Lung (tissue), 11 donors: ENCODE measurements at regions not wholly inside any gene's neighbourhood (a gene's known extent, or its start where the extent isn't known, plus 50 kb on each side); places are given as distances from the start of the nearest gene placed in this dataset.

Source experiments
- ATAC-seq: fragments of 200-7000 bp; cut with Tn5 transposase; one replicate; pipeline ENCODE4 v1.9.1; 2020; ENCODE audit warnings: moderate number of reproducible peaks; ENCODE audit not compliant: insufficient read depth, low FRiP score
- DNase-seq, 3 donors: peaks; one replicate each; pipeline ENCODE4 v3.0.0-alpha.2; 2013 to 2017
- H3K27ac ChIP-seq, 2 donors: one replicate each; pipeline ENCODE4 v1.5.1; 2013; ENCODE audit warnings: mild to moderate bottlenecking in 2 of 2, moderate library complexity in 2 of 2, control low read depth in 1 of 2, inconsistent platforms in 1 of 2, low read depth in 1 of 2, low read length in 1 of 2
- H3K27me3 ChIP-seq, 3 donors: one replicate each; pipeline ENCODE4 v1.5.1; 2013; ENCODE audit warnings: low read length in 2 of 3; ENCODE audit not compliant: control insufficient read depth in 3 of 3, insufficient read depth in 3 of 3
- H3K36me3 ChIP-seq, 4 donors: one replicate each; pipeline ENCODE4 v1.5.1; 2013; ENCODE audit warnings: low read length in 4 of 4, mild to moderate bottlenecking in 1 of 4, moderate library complexity in 1 of 4; ENCODE audit not compliant: control insufficient read depth in 4 of 4, insufficient read depth in 4 of 4
- H3K4me1 ChIP-seq, 5 donors: one replicate each; pipeline ENCODE4 v1.5.1; 2013; ENCODE audit warnings: low read length in 5 of 5, mild to moderate bottlenecking in 2 of 5, moderate library complexity in 1 of 5; ENCODE audit not compliant: control insufficient read depth in 5 of 5, insufficient read depth in 5 of 5
- H3K4me3 ChIP-seq: one replicate; pipeline ENCODE4 v1.5.1; 2013; ENCODE audit warnings: mild to moderate bottlenecking, control low read depth, moderate library complexity
- H3K9ac ChIP-seq, 2 donors: one replicate each; pipeline ENCODE4 v1.5.1; 2013; ENCODE audit warnings: low read length in 2 of 2, control low read depth in 1 of 2; ENCODE audit not compliant: insufficient read depth in 1 of 2
- H3K9me3 ChIP-seq, 4 donors: one replicate each; pipeline ENCODE4 v1.5.1; 2013; ENCODE audit warnings: low read length in 3 of 4, mild to moderate bottlenecking in 1 of 4, moderate library complexity in 1 of 4; ENCODE audit not compliant: control insufficient read depth in 4 of 4, insufficient read depth in 3 of 4
- CTCF ChIP-seq: IDR thresholded peaks from 2 replicates; pipeline ENCODE4 v1.5.1; 2012; ENCODE audit warnings: mild to moderate bottlenecking; ENCODE audit errors: control extremely low read depth, extremely low read depth
- WGBS, 2 donors: extraction: QIAGEN DNeasy Blood & Tissue Kit; methylation state at CpG; one replicate each; pipeline ENCODE4 v1.1.7; 2013; 5-methylcytosine and 5-hydroxymethylcytosine counted together
- donor health status: control.
- donor health status: control.
- donor health status: Bipolar disorder and iron deficiency.
- donor health status: healthy.
- donor health status: DM: yes; HTN: yes; CAD: no.

GRCh38 chr10:31599626-31600504 is 280.8 kb downstream of the ZEB1 start:
- Histone ChIP-seq H3K9me3 (peaks cover 0 to 2% (median 0%) of the 10 kb centered on the region in 4 donors), H3K27me3 (no peaks in the 10 kb centered on the region), H3K36me3 (no peaks in the 10 kb centered on the region), H3K4me1 (peaks cover 0 to 6% (median 3%) of the 10 kb centered on the region in 5 donors), H3K4me3 (no peak overlapping the region), H3K9ac (no peak overlapping the region), H3K27ac (no peak overlapping the region)
- WGBS, 2 donors: 89 to 90% methylated on average over 9 of the region's 9 CpGs
- no peak for ATAC-seq
- no peak for DNase-seq
- TF ChIP-seq CTCF: no peak

- Histone ChIP-seq H3K27me3 (no peaks in the 10 kb centered on the region), H3K9me3 (peaks cover 0 to 7% (median under 1%) of the 10 kb centered on the region in 4 donors), H3K4me3 (no peak overlapping the region), H3K9ac (no peak overlapping the region), H3K4me1 (no peaks in the 10 kb centered on the region), H3K36me3 (no peaks in the 10 kb centered on the region), H3K27ac (no peak overlapping the region)
- no peak for ATAC-seq
- TF ChIP-seq CTCF: no peak
- WGBS, 2 donors: 90 to 96% methylated on average over 2 of the region's 2 CpGs
- DNase-seq: no peak
Measured at GRCh38 chr10:31596765-31597164, 277.7 kb downstream of the ZEB1 start.

DNA sequence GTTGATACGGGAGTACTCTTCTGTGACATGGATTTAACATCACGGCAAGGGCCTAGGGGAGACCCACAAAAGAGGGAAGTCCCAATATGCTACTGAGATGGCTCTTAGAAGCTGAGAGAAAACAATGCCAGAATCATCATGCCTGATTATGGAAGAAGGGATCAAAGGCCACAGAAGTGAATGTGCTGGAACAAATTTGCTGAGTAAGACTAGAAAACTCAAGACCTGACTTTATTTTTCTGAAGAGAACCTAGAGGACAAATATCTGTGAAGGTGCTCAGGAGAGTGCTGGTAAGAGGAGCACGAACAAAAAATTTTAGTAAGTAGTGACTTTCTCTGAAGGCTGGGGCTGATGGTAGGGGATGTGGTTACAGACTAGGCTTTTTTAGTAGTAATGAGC is 277.0 kb downstream of the ZEB1 start:
- Histone ChIP-seq H3K27ac (no peak overlapping the region), H3K27me3 (no peaks in the 10 kb centered on the region), H3K36me3 (no peaks in the 10 kb centered on the region), H3K9me3 (peaks cover 0 to 7% (median under 1%) of the 10 kb centered on the region in 4 donors), H3K9ac (no peak overlapping the region), H3K4me3 (no peak overlapping the region), H3K4me1 (no peaks in the 10 kb centered on the region)
- WGBS, 2 donors: 71 to 81% methylated on average over 3 of the region's 3 CpGs
- no peak for TF ChIP-seq CTCF
- DNase-seq (no peak), ATAC-seq (no peak)
